SK-N-SH treated with all-trans-retinoic acid at 6 μM for 48 hours (cell line): ENCODE measurements at regions not wholly inside any gene's neighbourhood (a gene's known extent, or its start where the extent isn't known, plus 50 kb on each side); places are given as distances from the start of the nearest gene placed in this dataset.

Source experiments
- ATAC-seq: fragments of 200-7000 bp; cut with Tn5 transposase; 3 replicates; pipeline ENCODE4 v1.9.1; 2020; ENCODE audit warnings: mild to moderate bottlenecking, moderate library complexity
- ARNTL ChIP-seq: fragments of 450-650 bp; formaldehyde crosslinking; IDR thresholded peaks from 2 replicates; pipeline ENCODE4 v1.5.0; 2020; ENCODE audit warnings: low read depth, mild to moderate bottlenecking, moderate library complexity, borderline replicate concordance
- BACH2 ChIP-seq: fragments of 250-450 bp; sonication (Bioruptor Pico); IDR thresholded peaks from 2 replicates; pipeline ENCODE4 v1.9.0; 2021; ENCODE audit warnings: mild to moderate bottlenecking, borderline replicate concordance
- CREB5 ChIP-seq: fragments of 250-450 bp; sonication (Bioruptor Pico); IDR thresholded peaks from 2 replicates; pipeline ENCODE4 v1.5.1; 2020; ENCODE audit warnings: low read depth, mild to moderate bottlenecking, moderate library complexity
- CSDC2 ChIP-seq: fragments of 250-450 bp; sonication (Bioruptor Pico); IDR thresholded peaks from 2 replicates; pipeline ENCODE4 v1.5.0; 2020; ENCODE audit warnings: mild to moderate bottlenecking, moderate library complexity
- CSRNP3 ChIP-seq: fragments of 250-450 bp; sonication (Bioruptor Pico); IDR thresholded peaks from 2 replicates; pipeline ENCODE4 v1.5.1; 2021; ENCODE audit warnings: mild to moderate bottlenecking, moderate library complexity
- ESRRG ChIP-seq: fragments of 250-450 bp; sonication (Bioruptor Pico); IDR thresholded peaks from 2 replicates; pipeline ENCODE4 v1.6.1; 2021; ENCODE audit warnings: mild to moderate bottlenecking
- GLIS3 ChIP-seq: fragments of 250-450 bp; sonication (Bioruptor Pico); IDR thresholded peaks from 2 replicates; pipeline ENCODE4 v1.5.0; 2020; ENCODE audit warnings: mild to moderate bottlenecking, moderate library complexity
- ISL1 ChIP-seq: fragments of 250-450 bp; sonication (Bioruptor Pico); IDR thresholded peaks from 2 replicates; pipeline ENCODE4 v2.1.2; 2022; ENCODE audit warnings: mild to moderate bottlenecking, moderate library complexity
- OSR1 ChIP-seq: fragments of 250-450 bp; sonication (Bioruptor Pico); IDR thresholded peaks from 2 replicates; pipeline ENCODE4 v1.8.0; 2022; ENCODE audit warnings: moderate library complexity, mild to moderate bottlenecking, inconsistent platforms
- PATZ1 ChIP-seq: fragments of 250-450 bp; sonication (Bioruptor Pico); IDR thresholded peaks from 2 replicates; pipeline ENCODE4 v1.8.0; 2020; ENCODE audit warnings: mild to moderate bottlenecking, moderate library complexity, borderline replicate concordance
- PPARA ChIP-seq: fragments of 250-450 bp; sonication (Bioruptor Pico); IDR thresholded peaks from 2 replicates; pipeline ENCODE4 v1.5.0; 2020; ENCODE audit warnings: mild to moderate bottlenecking, borderline replicate concordance
- RARB ChIP-seq: fragments of 250-450 bp; sonication (Bioruptor Pico); IDR thresholded peaks from 2 replicates; pipeline ENCODE4 v1.8.0; 2021; ENCODE audit warnings: mild to moderate bottlenecking, moderate library complexity
- SNAI2 ChIP-seq: fragments of 250-450 bp; sonication (Bioruptor Pico); IDR thresholded peaks from 2 replicates; pipeline ENCODE4 v1.5.0; 2020; ENCODE audit warnings: mild to moderate bottlenecking, moderate library complexity
- TCF4 ChIP-seq: fragments of 250-450 bp; sonication (Bioruptor Pico); IDR thresholded peaks from 2 replicates; pipeline ENCODE4 v1.8.0; 2021; ENCODE audit warnings: mild to moderate bottlenecking, moderate library complexity, borderline replicate concordance
- TOX ChIP-seq: fragments of 250-450 bp; sonication (Bioruptor Pico); IDR thresholded peaks from 2 replicates; pipeline ENCODE4 v1.8.0; 2021; ENCODE audit warnings: mild to moderate bottlenecking, moderate library complexity, borderline replicate concordance
- ZC3H10 ChIP-seq: fragments of 250-450 bp; sonication (Bioruptor Pico); IDR thresholded peaks from 2 replicates; pipeline ENCODE4 v1.5.1; 2021; ENCODE audit warnings: mild to moderate bottlenecking, moderate library complexity
- ZFP3 ChIP-seq: fragments of 250-450 bp; sonication (Bioruptor Pico); IDR thresholded peaks from 2 replicates; pipeline ENCODE4 v1.5.0; 2020; ENCODE audit warnings: mild to moderate bottlenecking, moderate library complexity
- ZFP30 ChIP-seq: fragments of 450-650 bp; formaldehyde crosslinking; IDR thresholded peaks from 2 replicates; pipeline ENCODE4 v1.5.0; 2022; ENCODE audit warnings: mild to moderate bottlenecking, moderate library complexity
- ZNF70 ChIP-seq: fragments of 450-650 bp; formaldehyde crosslinking; IDR thresholded peaks from 2 replicates; pipeline ENCODE4 v1.5.0; 2020; ENCODE audit warnings: mild to moderate bottlenecking, moderate library complexity
- ZNF8 ChIP-seq: fragments of 450-650 bp; formaldehyde crosslinking; IDR thresholded peaks from 2 replicates; pipeline ENCODE4 v1.5.0; 2020; ENCODE audit warnings: mild to moderate bottlenecking, moderate library complexity
- TF ChIP-seq, protein P1 (sequence below): fragments of 250-450 bp; sonication (Bioruptor Pico); IDR thresholded peaks from 2 replicates; pipeline ENCODE4 v1.8.0; 2021; ENCODE audit warnings: low read depth, mild to moderate bottlenecking, moderate library complexity, borderline replicate concordance
- TF ChIP-seq, protein P2 (sequence below): fragments of 250-450 bp; sonication (Bioruptor Pico); IDR thresholded peaks from 2 replicates; pipeline ENCODE4 v1.5.0; 2020; ENCODE audit warnings: mild to moderate bottlenecking, moderate library complexity

DNA sequence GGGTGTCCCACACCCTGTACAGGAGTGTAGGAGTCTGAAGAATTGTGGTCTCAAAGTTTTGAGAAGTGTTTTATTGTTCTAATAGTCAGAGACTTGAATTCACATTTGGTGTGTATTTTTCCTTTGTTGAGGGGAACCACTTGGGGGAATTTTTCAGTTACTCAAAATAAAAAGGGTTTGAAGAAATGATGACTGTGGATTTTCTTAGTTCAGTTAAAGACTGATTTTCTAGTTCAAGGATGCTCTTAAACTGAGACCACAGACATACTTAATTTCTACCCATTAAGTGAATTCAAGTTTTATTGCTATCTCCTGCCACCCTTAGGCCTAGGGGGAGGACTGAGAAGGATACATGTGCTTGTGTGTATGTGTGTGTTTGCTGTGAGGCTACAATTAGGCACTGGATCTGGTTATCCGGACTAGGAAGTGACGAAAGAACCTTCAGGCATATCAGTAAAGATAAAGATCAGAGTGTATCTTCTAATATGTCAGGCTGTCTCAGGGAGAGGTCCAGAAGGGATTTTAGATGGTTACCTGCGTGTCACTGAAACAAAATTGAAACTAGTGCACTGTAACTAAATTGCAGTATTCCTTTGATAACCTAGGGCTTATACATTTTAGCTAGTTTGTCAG, 234.9 kb upstream of the DACH1 start:
- no peak for ATAC-seq

GRCh38 chr13:72100339-72100738, 233.3 kb upstream of the DACH1 start:
- ATAC-seq, result no peak
- TF ChIP-seq PPARA (CRISPR knock-in tag), result no peak
- no peak for TF ChIP-seq TCF4 (CRISPR knock-in tag)
- no peak for TF ChIP-seq ZNF70
- no peak for TF ChIP-seq PATZ1 (CRISPR knock-in tag)
- TF ChIP-seq TOX (CRISPR knock-in tag), result no peak
- TF ChIP-seq CSRNP3 (CRISPR knock-in tag), result no peak
- TF ChIP-seq ZC3H10 (CRISPR knock-in tag), result no peak
- TF ChIP-seq SNAI2, result no peak
- TF ChIP-seq, protein P1, sequence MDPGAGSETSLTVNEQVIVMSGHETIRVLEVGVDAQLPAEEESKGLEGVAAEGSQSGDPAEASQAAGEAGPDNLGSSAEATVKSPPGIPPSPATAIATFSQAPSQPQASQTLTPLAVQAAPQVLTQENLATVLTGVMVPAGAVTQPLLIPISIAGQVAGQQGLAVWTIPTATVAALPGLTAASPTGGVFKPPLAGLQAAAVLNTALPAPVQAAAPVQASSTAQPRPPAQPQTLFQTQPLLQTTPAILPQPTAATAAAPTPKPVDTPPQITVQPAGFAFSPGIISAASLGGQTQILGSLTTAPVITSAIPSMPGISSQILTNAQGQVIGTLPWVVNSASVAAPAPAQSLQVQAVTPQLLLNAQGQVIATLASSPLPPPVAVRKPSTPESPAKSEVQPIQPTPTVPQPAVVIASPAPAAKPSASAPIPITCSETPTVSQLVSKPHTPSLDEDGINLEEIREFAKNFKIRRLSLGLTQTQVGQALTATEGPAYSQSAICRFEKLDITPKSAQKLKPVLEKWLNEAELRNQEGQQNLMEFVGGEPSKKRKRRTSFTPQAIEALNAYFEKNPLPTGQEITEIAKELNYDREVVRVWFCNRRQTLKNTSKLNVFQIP (CRISPR knock-in tag), result no peak
- no peak for TF ChIP-seq CREB5
- TF ChIP-seq ARNTL (CRISPR knock-in tag), result no peak
- TF ChIP-seq ESRRG, result no peak
- TF ChIP-seq, protein P2, sequence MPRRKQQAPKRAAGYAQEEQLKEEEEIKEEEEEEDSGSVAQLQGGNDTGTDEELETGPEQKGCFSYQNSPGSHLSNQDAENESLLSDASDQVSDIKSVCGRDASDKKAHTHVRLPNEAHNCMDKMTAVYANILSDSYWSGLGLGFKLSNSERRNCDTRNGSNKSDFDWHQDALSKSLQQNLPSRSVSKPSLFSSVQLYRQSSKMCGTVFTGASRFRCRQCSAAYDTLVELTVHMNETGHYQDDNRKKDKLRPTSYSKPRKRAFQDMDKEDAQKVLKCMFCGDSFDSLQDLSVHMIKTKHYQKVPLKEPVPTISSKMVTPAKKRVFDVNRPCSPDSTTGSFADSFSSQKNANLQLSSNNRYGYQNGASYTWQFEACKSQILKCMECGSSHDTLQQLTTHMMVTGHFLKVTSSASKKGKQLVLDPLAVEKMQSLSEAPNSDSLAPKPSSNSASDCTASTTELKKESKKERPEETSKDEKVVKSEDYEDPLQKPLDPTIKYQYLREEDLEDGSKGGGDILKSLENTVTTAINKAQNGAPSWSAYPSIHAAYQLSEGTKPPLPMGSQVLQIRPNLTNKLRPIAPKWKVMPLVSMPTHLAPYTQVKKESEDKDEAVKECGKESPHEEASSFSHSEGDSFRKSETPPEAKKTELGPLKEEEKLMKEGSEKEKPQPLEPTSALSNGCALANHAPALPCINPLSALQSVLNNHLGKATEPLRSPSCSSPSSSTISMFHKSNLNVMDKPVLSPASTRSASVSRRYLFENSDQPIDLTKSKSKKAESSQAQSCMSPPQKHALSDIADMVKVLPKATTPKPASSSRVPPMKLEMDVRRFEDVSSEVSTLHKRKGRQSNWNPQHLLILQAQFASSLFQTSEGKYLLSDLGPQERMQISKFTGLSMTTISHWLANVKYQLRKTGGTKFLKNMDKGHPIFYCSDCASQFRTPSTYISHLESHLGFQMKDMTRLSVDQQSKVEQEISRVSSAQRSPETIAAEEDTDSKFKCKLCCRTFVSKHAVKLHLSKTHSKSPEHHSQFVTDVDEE (CRISPR knock-in tag), result no peak
- TF ChIP-seq OSR1, result no peak
- TF ChIP-seq ZFP3, result no peak
- no peak for TF ChIP-seq BACH2 (CRISPR knock-in tag)
- no peak for TF ChIP-seq ZFP30 (CRISPR knock-in tag)
- TF ChIP-seq RARB (CRISPR knock-in tag), result no peak
- no peak for TF ChIP-seq GLIS3

More for the DNA sequence above, 234.9 kb upstream of the DACH1 start:
- TF ChIP-seq SNAI2 (no peak), ISL1 (no peak), CSDC2 (CRISPR knock-in tag) (no peak), GLIS3 (no peak), TOX (CRISPR knock-in tag) (no peak), ARNTL (CRISPR knock-in tag) (no peak), BACH2 (CRISPR knock-in tag) (no peak), RARB (CRISPR knock-in tag) (no peak), ZNF8 (no peak), ZNF70 (no peak), ZC3H10 (CRISPR knock-in tag) (no peak), CSRNP3 (CRISPR knock-in tag) (no peak), PATZ1 (CRISPR knock-in tag) (no peak)
- TF ChIP-seq, all 23 proteins: peak for 0
